ENCODE measurements at regions not wholly inside any gene's neighbourhood (a gene's known extent, or its start where the extent isn't known, plus 50 kb on each side); places are given as distances from the start of the nearest gene placed in this dataset.

- ChIA-PET POLR2A (no interaction called here), CTCF (no interaction called here)
- intact Hi-C loops (cut with micrococcal nuclease; ENCODE audit: unreplicated experiment) (no loop called here), in situ Hi-C loops (cut with HindIII; ENCODE audit: low pct_unique_long_range_greater_than_20kb, low sequenced_read_pairs) (no loop called here)
- BruUV-seq (replicated peaks), result no TSS peak
- H3K4me1 ChIP-seq (ENCODE audit: control insufficient read depth, insufficient read depth, low read length), result no peaks in the 10 kb centered on the region
- no peak for ATAC-seq
- DNase-seq (ENCODE audit: low read depth, low spot score), result no peak
- no peaks in the 10 kb centered on the region for H3K27me3 ChIP-seq (ENCODE audit: control insufficient read depth, insufficient read depth, low read length)
- no peak overlapping the region for H3K27ac ChIP-seq (ENCODE audit: low read length)
- no peaks in the 10 kb centered on the region for H3K9me3 ChIP-seq (ENCODE audit: control insufficient read depth, insufficient read depth, low read depth, low read length)
- no peaks in the 10 kb centered on the region for H3K36me3 ChIP-seq (ENCODE audit: control insufficient read depth, insufficient read depth, low read length)
- H3K4me3 ChIP-seq (ENCODE audit: low read depth in 2 of 2, low read length in 2 of 2), result no peak overlapping the region
- TF ChIP-seq CTCF (IDR thresholded peaks at IDR 0.05), result no peak
- TF ChIP-seq REST (IDR thresholded peaks at IDR 0.05; ENCODE audit: insufficient read depth in 1 of 2, low read depth in 2 of 2, low read length in 1 of 2), result no peak
- no peak for TF ChIP-seq SIN3A (IDR thresholded peaks at IDR 0.05; ENCODE audit: borderline replicate concordance, insufficient read depth, low read depth, low read length)
- no peak for TF ChIP-seq TCF7L2 (IDR thresholded peaks at IDR 0.05; ENCODE audit: low read depth, low read length)
- no peak for TF ChIP-seq POLR2AphosphoS5 (IDR thresholded peaks at IDR 0.05; ENCODE audit: low read depth, low read length)
These were observed 1267.0 kb upstream of the FLRT2 start for GRCh38 chr14:84262932-84263331.

GRCh38 chr14:84272290-84272721 is 1257.6 kb upstream of the FLRT2 start:
- Histone ChIP-seq H3K4me1 (ENCODE audit: control insufficient read depth, insufficient read depth, low read length) (no peaks in the 10 kb centered on the region), H3K27me3 (ENCODE audit: control insufficient read depth, insufficient read depth, low read length) (no peaks in the 10 kb centered on the region), H3K27ac (ENCODE audit: low read length) (no peak overlapping the region), H3K36me3 (ENCODE audit: control insufficient read depth, insufficient read depth, low read length) (no peaks in the 10 kb centered on the region), H3K4me3 (ENCODE audit: low read depth in 2 of 2, low read length in 2 of 2) (no peak overlapping the region), H3K9me3 (ENCODE audit: control insufficient read depth, insufficient read depth, low read depth, low read length) (no peaks in the 10 kb centered on the region)
- intact Hi-C loops (cut with micrococcal nuclease; ENCODE audit: unreplicated experiment), result no loop called here
- POLR2A ChIA-PET, result no interaction called here
- no TSS peak for BruUV-seq (replicated peaks)
- ATAC-seq, result no peak
- in situ Hi-C loops (cut with HindIII; ENCODE audit: low pct_unique_long_range_greater_than_20kb, low sequenced_read_pairs), result no loop called here
- TF ChIP-seq SIN3A (IDR thresholded peaks at IDR 0.05; ENCODE audit: borderline replicate concordance, insufficient read depth, low read depth, low read length) (no peak), TCF7L2 (IDR thresholded peaks at IDR 0.05; ENCODE audit: low read depth, low read length) (no peak), POLR2AphosphoS5 (IDR thresholded peaks at IDR 0.05; ENCODE audit: low read depth, low read length) (no peak), REST (IDR thresholded peaks at IDR 0.05; ENCODE audit: insufficient read depth in 1 of 2, low read depth in 2 of 2, low read length in 1 of 2) (no peak)
- CTCF ChIA-PET, result no interaction called here
- no peak for DNase-seq (ENCODE audit: low read depth, low spot score)
